Renal pelvis (tissue), 1 donor: ENCODE measurements at regions not wholly inside any gene's neighbourhood (a gene's known extent, or its start where the extent isn't known, plus 50 kb on each side); places are given as distances from the start of the nearest gene placed in this dataset.
"Not testable (repeated sequence)": the region's sequence is repeated elsewhere in the genome, so short reads cannot be mapped to it uniquely, and the experiment has no call there.

Experiments used
- DNase-seq: peaks from one replicate; pipeline ENCODE4 v3.0.0-alpha.2; 2013

- no peak for DNase-seq
These were observed 1493.5 kb upstream of the DEFB115 start for GRCh38 chr20:29763821-29764511.

GRCh38 chr20:29764922-29765610 is 1492.4 kb upstream of the DEFB115 start:
- DNase-seq = not testable (repeated sequence)

- not testable (repeated sequence) for DNase-seq
These were observed 1479.4 kb upstream of the DEFB115 start for GRCh38 chr20:29778033-29778432.

- not testable (repeated sequence) for DNase-seq
These were observed 1476.2 kb upstream of the DEFB115 start for GRCh38 chr20:29781217-29781616.

- DNase-seq = not testable (repeated sequence)
These were observed 1475.6 kb upstream of the DEFB115 start for GRCh38 chr20:29781891-29782290.

GRCh38 chr20:29787456-29787855 is 1470.0 kb upstream of the DEFB115 start:
- DNase-seq = not testable (repeated sequence)

- no peak for DNase-seq
These were observed 1467.0 kb upstream of the DEFB115 start for GRCh38 chr20:29790510-29790909.

GRCh38 chr20:29831508-29831907 is 1426.0 kb upstream of the DEFB115 start:
- DNase-seq = not testable (repeated sequence)

- not testable (repeated sequence) for DNase-seq
These were observed 1389.5 kb upstream of the DEFB115 start for GRCh38 chr20:29868014-29868413.

GRCh38 chr20:29868688-29869087 is 1388.8 kb upstream of the DEFB115 start:
- DNase-seq = not testable (repeated sequence)

GRCh38 chr20:29871816-29872215 is 1385.6 kb upstream of the DEFB115 start:
- DNase-seq = not testable (repeated sequence)

GRCh38 chr20:29873946-29874345 is 1383.5 kb upstream of the DEFB115 start:
- DNase-seq = peak; percentile 17

- DNase-seq = no peak
These were observed 1382.8 kb upstream of the DEFB115 start for GRCh38 chr20:29874476-29875202.

GRCh38 chr20:29875321-29876083 is 1382.0 kb upstream of the DEFB115 start:
- DNase-seq = not testable (repeated sequence)

- DNase-seq = not testable (repeated sequence)
These were observed 1381.2 kb upstream of the DEFB115 start for GRCh38 chr20:29876084-29876910.

- no peak for DNase-seq
These were observed 1380.6 kb upstream of the DEFB115 start for GRCh38 chr20:29876911-29877285.

- not testable (repeated sequence) for DNase-seq
These were observed 1379.8 kb upstream of the DEFB115 start for GRCh38 chr20:29877411-29878280.

GRCh38 chr20:29878281-29878741 is 1379.2 kb upstream of the DEFB115 start:
- DNase-seq = no peak

GRCh38 chr20:29878777-29879442 is 1378.6 kb upstream of the DEFB115 start:
- DNase-seq = no peak
